ENCODE measurements at regions not wholly inside any gene's neighbourhood (a gene's known extent, or its start where the extent isn't known, plus 50 kb on each side); places are given as distances from the start of the nearest gene placed in this dataset.
A peak's percentile ranks its signal among the peaks of the same experiment; 100 is the strongest.
"Not testable (repeated sequence)": the region's sequence is repeated elsewhere in the genome, so short reads cannot be mapped to it uniquely, and the experiment has no call there.

- no peak for DNase-seq (ENCODE audit: insufficient read length, low spot score)
- no peak for FAIRE-seq
- TF ChIP-seq, protein P1, sequence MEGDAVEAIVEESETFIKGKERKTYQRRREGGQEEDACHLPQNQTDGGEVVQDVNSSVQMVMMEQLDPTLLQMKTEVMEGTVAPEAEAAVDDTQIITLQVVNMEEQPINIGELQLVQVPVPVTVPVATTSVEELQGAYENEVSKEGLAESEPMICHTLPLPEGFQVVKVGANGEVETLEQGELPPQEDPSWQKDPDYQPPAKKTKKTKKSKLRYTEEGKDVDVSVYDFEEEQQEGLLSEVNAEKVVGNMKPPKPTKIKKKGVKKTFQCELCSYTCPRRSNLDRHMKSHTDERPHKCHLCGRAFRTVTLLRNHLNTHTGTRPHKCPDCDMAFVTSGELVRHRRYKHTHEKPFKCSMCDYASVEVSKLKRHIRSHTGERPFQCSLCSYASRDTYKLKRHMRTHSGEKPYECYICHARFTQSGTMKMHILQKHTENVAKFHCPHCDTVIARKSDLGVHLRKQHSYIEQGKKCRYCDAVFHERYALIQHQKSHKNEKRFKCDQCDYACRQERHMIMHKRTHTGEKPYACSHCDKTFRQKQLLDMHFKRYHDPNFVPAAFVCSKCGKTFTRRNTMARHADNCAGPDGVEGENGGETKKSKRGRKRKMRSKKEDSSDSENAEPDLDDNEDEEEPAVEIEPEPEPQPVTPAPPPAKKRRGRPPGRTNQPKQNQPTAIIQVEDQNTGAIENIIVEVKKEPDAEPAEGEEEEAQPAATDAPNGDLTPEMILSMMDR (IDR thresholded peaks at IDR 0.05; ENCODE audit: insufficient read depth, missing control alignments) = peak; percentile 16
These were observed 442.7 kb upstream of the POM121L12 start for GRCh38 chr7:52592698-52593097.

DNA sequence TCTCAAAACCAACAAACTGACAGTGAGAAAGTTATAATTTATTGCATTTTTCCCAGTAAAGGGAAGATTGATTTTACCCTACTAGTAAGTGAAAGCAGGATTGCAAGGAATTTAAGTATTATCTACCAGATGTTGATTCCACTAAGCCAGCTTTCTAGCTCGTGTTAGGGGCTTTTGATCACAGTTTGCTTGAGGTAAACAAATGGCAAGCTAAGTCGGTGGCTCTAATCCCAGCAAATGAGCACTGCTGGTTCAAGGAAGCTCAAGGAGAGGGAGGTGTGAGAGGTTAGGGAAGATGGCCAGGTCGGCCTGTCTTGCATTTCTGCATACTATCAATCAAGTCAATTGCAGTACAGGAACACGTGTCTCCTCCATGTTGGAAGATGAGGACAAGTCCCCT lies 448.7 kb upstream of the POM121L12 start:
- TF ChIP-seq, protein P1 (IDR thresholded peaks at IDR 0.05; ENCODE audit: insufficient read depth, missing control alignments) = no peak
- FAIRE-seq = peak; percentile 99
- peak; percentile 23 for DNase-seq (ENCODE audit: insufficient read length, low spot score)

- DNase-seq (ENCODE audit: insufficient read length, low spot score) (no peak), FAIRE-seq (no peak)
- TF ChIP-seq, protein P1 (IDR thresholded peaks at IDR 0.05; ENCODE audit: insufficient read depth, missing control alignments) = no peak
These were observed 451.4 kb upstream of the POM121L12 start for GRCh38 chr7:52584041-52584440.

GRCh38 chr7:52573141-52573540 lies 462.3 kb upstream of the POM121L12 start:
- not testable (repeated sequence) for FAIRE-seq

GRCh38 chr7:52571026-52571425 lies 464.4 kb upstream of the POM121L12 start:
- FAIRE-seq (no peak), DNase-seq (ENCODE audit: insufficient read length, low spot score) (no peak)
- TF ChIP-seq, protein P1 (IDR thresholded peaks at IDR 0.05; ENCODE audit: insufficient read depth, missing control alignments) = no peak

More at GRCh38 chr7:52573141-52573540, 462.3 kb upstream of the POM121L12 start:
- DNase-seq (ENCODE audit: insufficient read length, low spot score) = not testable (repeated sequence)

DNA sequence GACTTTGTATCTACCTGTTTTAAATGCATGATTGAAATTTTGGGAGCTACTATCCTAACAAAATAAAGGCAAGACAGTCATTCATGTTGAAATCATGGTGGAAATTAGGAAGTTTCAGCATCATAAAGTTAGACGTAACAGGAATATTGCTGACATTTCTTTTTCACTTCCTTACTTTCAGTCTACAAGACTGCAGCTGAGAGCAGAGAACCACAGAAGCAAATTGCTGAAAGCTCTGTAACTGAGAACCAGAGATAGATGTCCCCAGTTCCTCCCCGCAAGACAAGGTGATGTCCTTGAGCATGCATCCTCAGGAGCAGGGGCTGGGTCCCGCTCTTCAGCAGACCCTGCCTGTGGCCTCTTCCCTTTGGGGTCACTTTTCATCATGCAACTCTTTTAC lies 466.3 kb upstream of the POM121L12 start:
- no peak for FAIRE-seq
- TF ChIP-seq, protein P1 (IDR thresholded peaks at IDR 0.05; ENCODE audit: insufficient read depth, missing control alignments) = no peak

GRCh38 chr7:52565974-52566373 lies 469.5 kb upstream of the POM121L12 start:
- DNase-seq (ENCODE audit: insufficient read length, low spot score) (peak; percentile 33), FAIRE-seq (peak; percentile 97)
- TF ChIP-seq, protein P1 (IDR thresholded peaks at IDR 0.05; ENCODE audit: insufficient read depth, missing control alignments) = no peak

More for the DNA sequence above, 466.3 kb upstream of the POM121L12 start:
- DNase-seq (ENCODE audit: insufficient read length, low spot score) = no peak

DNA sequence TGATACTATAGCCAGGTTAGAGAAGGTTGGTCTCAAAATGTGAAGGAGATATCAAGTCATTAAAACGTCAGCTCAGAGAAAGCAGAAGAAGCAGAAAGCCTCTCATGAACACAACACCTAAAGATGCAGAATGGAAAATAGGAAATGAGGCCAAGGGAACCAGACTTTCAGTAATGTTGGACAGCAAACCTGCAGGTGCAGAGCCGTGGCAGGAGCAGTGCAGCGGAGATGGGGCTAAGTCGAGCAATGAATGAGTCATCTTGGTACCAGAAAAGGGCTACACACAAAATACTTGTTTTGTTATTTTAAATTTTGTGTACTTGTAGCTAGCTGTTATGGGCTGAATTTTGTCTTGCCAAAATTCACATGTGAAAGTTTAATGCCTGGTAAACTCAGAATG lies 479.6 kb upstream of the POM121L12 start:
- DNase-seq (ENCODE audit: insufficient read length, low spot score) (no peak), FAIRE-seq (no peak)
- TF ChIP-seq, protein P1 (IDR thresholded peaks at IDR 0.05; ENCODE audit: insufficient read depth, missing control alignments) = no peak

Measured in D721Med (cell line).